Stimulated activated CD8-positive, alpha-beta memory T cell treated with anti-CD3 and anti-CD28 coated beads, Interleukin-12 subunit alpha, Interleukin-12 subunit beta, amount 100 ng/mL, for 1 hour (primary cell): ENCODE measurements at regions not wholly inside any gene's neighbourhood (a gene's known extent, or its start where the extent isn't known, plus 50 kb on each side); places are given as distances from the start of the nearest gene placed in this dataset.

Source experiments
- DNase-seq: peaks from one replicate; pipeline ENCODE4 v3.0.0-alpha.2; 2020; ENCODE audit warnings: low read depth

DNA sequence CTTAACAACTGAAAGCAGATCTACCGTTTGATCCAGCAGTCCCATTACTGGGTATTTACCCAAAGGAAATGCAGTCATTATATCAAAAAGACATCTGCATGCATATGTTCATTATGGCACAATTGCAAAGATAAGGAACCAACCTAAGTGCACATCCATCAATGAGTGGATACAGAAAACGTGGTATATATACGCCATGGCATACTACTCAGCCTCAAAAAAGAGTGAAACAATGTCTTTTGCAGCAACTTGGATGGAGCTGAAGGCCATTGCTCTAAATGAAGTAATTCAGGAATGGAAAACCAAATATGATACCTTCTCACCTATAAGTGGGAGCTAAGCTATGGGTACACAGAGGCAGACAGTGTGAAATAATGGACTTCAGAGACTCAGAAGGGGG lies 169.3 kb downstream of the ZBTB18 start:
- no peak for DNase-seq

DNA sequence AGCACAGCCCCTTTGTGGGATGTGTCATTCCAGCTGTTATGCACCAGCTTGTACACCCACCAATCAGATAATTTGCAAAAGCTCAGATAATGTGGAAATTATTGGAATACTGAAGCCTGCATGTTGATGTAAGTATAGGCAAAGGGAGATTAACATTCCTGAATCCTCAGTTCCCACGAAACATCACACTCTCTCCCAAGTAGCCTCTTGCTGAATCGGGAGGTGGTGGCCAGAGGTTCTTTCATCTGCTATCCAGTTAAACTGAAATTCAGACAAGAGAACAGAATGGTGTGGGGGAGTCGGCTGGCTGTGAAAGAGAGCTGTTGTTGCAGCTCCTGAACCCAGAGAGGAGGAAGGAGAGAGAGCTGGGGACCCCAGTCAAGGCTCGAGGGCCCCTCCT lies 170.9 kb downstream of the ZBTB18 start:
- no peak for DNase-seq

DNA sequence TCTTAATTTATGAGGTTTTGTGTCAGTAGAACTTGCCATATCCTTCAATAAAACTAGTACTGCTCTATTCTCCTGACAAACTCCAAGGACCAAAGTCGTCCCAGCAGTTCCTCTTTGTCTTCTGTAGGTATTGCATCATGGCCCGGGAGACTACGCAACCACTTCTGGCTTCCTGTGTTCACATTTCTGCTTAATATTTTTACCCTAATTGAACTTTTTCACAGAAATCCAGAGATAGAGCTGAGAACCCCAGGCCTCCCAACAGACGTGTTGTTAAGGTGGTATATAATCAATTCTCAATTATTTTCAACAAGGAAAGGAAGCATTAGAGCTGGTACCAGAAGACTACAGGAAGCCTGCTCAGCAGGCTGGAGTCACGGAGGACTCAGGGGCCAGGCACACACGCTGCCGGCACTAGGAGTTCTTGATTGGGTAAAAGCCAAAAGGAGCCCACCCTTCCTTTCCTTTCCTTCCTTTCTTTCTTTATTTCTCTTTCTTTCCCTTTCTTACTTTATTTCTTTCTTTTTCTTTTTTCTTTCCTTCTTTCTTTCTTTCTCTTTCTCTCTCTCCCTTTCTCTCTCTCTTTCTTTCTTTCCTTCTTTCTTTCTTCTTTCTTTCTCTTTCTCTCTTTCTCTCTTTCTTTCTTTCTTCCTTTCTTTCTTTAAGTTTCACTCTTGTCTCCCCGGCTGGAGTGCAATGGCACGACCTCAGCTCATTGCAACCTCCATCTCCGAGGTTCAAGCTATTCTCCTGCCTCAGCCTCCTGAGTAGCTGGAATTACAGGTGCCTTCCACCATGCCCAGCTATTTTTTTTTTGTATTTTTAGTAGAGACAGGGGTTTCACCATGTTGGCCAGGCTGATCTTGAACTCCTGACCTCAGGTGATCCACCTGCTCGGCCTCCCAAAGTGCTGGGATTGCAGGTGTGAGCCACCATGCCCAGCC lies 173.7 kb downstream of the ZBTB18 start:
- DNase-seq, result no peak

DNA sequence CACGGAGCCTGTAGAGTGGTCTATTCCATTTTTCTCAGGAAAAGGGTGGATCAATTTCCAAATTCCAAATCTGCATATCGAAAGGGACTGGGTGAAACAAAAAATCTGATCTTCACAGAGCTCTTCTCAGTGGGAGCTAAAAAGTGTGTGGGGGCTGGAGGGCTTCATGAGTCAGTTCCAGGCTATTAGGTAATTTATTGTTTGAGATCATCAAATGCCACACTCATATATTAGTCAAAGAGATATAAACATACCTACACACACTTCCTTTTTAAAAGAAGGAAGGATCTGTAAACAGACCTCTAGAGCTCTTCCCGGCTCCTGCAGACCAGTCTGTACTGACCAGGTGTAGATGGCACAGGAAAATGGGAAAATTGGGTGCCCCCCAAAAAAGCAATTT lies 175.4 kb downstream of the ZBTB18 start:
- DNase-seq, result no peak

GRCh38 chr1:244230470-244230869 lies 179.4 kb downstream of the ZBTB18 start:
- DNase-seq, result no peak

GRCh38 chr1:244231193-244231571 lies 180.1 kb downstream of the ZBTB18 start:
- no peak for DNase-seq

GRCh38 chr1:244231572-244232315 lies 180.7 kb downstream of the ZBTB18 start:
- DNase-seq, result no peak

- no peak for DNase-seq
Measured at GRCh38 chr1:244234009-244234643, 183.0 kb downstream of the ZBTB18 start.

DNA sequence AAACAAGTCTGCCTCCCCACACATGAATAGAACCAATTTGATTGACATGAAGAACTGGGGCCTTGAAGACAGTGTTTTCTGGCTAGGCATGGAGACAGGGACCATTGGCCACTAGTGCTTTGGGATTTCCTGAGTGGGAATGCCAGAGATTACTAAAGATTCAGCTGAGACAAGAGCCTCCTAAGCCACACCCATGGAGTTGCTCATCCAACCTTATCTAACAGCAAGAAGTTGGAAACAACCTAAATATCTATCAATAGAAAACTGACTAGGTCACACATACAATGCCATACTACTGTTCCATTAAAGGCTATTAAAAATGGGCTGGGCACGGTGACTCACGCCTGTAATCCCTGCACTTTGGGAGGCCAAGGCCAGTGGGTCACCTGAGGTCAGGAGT lies 184.1 kb downstream of the ZBTB18 start:
- no peak for DNase-seq

- no peak for DNase-seq
Measured at GRCh38 chr1:244236101-244236500, 185.0 kb downstream of the ZBTB18 start.

- DNase-seq, result no peak
Measured at GRCh38 chr1:244236721-244237120, 185.6 kb downstream of the ZBTB18 start.

DNA sequence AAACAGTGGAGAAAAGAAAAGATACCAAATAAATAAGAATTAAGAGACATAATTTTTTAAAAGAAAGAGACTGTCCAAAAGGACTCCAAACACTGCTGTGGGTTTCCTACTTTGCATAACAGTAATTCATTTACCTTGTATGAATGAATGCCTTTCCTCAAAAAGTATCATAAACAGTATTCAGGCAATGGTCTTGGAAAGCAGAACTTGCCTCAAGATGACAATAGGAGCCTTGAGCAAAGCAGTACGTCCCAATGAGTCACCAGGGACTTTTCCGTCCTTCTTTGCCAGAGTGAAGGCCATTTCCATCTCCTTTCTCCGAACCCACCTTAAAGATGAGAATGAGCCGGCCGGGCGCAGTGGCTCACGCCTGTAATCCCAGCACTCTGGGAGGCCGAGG lies 186.4 kb downstream of the ZBTB18 start:
- DNase-seq, result no peak

DNA sequence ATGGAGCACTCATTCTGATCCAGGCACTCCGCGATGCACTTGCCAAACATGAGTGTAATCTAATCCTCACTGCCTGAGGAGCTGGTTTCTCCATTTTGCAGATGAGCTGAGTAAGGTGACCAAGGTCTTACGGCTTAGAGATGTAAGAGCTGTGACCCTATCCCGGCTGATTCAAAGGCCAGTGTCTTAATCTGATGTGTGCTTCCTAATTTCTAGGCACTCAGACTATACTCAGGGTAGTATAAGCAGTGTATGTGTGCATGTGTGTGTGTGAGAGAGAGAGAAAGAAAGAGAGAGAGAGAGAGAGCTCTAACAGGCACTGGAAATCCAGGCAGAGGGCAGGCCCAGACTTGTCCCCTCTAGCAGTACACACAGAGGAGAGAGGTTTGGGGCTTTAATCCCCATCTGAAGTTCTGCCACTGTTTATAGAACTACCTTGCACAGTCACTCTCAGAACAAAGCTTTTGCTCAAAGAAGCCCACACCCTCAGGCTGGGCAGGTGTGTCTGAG lies 188.2 kb downstream of the ZBTB18 start:
- DNase-seq, result no peak

DNA sequence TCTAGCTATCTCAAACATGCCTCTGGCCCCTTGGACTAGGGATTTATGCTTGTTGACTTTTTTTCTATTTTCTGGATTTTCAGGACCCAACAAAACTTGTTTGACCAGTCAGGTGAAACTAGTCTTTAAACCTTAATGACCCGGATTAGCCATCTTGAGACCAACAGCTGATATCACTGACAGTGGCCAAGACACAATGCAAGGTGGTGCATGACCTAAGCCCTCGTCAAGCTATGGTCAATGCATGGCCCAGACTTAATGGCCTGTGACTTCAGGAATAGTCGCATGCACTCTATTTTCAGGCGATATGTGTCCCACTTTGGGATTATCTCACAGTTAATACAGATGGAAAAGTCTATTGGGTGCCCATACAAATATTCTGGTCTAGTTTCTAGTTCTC lies 190.4 kb downstream of the ZBTB18 start:
- no peak for DNase-seq

DNA sequence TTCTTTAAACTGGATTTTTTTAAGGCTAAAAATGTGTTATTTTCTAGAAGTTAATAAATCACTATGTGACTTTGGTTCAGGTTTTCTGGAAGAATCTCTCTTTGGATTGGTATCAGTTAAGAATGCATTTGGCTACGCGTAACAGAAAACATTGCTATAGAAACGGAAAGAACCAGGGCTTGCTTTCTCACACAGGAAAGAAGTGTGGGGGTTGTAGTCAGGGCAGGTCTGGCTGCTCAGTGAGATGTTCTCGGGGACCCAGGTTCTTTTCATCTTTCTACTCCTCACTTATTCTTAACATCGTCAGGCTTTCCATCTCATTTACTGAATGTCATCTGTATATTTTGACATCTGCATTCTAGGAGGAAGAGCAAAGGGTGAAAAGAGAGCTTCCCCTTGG lies 191.4 kb downstream of the ZBTB18 start:
- DNase-seq, result no peak

GRCh38 chr1:244246334-244246733 lies 195.3 kb downstream of the ZBTB18 start:
- DNase-seq, result no peak

DNA sequence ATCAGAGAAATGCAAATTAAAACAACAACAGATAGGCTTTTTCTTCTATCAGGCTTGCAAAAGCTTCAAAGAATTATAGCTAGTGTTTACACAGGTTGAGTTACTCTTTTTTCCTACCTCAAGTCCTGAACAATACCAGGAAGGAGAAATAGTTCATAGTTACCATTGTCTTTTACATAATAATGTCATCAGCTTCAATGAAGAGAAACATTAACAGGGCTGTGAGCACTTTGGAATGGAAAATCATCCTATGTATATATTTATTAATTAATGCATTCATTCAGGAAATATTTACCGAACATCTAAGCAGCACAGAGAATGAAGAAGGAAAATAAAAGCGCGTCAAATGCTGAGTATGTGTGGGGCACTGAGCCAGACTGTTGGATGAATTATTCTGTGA lies 197.3 kb downstream of the ZBTB18 start:
- DNase-seq, result no peak

- DNase-seq, result no peak
Measured at GRCh38 chr1:244252211-244252610, 199.5 kb downstream of the ADSS2 start.

GRCh38 chr1:244254467-244254866 lies 197.2 kb downstream of the ADSS2 start:
- DNase-seq, result no peak

GRCh38 chr1:244255426-244255965 lies 196.2 kb downstream of the ADSS2 start:
- no peak for DNase-seq

DNA sequence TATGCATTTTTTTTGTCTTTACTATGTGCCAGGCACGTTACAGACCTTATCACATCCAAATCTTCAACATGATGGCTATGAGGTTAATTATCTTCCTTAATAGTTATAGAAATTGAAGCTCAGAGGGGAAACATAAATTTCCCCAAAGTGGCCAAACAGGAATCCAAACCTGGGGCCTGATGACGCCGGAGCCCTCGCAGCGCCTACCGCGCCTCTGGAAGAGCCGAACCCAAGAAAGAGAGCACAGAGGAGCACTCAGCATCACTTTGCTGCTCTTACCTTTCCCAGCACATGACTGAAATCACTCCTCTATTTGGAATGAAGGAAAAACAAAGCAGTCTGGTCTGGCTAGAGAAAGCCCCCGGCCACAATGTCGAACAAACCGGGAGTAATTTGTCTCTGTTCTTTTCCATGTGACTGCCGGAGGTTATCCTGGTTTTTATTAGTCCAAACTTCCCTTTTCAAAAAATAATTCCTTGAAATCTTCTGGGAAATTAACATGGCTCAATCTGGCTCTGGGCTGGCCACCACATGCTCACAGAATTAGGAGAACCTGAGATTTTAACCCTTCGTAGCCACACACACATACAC lies 195.5 kb downstream of the ADSS2 start:
- DNase-seq, result no peak

DNA sequence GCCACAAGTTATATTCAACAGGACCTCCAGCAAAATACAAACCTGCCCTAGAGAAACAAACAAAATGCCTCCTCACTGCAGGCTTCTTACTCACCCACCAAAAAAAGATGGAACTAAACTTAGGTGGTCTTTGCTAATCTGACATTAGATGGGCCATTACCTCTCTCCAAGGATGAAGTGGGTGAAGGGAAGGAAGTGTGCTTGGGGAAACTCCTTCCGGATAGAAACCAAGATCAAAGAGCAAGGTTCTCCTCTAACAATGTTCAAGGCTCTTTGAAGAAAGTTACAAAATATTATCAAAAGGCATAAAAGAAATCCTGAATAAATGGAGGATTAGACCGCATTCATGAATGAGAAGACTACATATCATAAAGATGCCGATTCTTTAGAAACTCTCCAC lies 187.5 kb downstream of the ADSS2 start:
- no peak for DNase-seq
